Liver (tissue), 3 donors: ENCODE measurements at regions not wholly inside any gene's neighbourhood (a gene's known extent, or its start where the extent isn't known, plus 50 kb on each side); places are given as distances from the start of the nearest gene placed in this dataset.

Source experiments
- FOXA1 ChIP-seq: IDR thresholded peaks from 2 replicates; pipeline ENCODE4 v1.6.1; 2016; ENCODE audit warnings: antibody characterized with exemption
- GABPA ChIP-seq, 2 donors: IDR thresholded peaks in 1 of 2; conservative IDR thresholded peaks in 1 of 2; 2 replicates each; pipeline ENCODE4 v1.6.1; 2016; ENCODE audit warnings: antibody characterized with exemption in 2 of 2, mild to moderate bottlenecking in 1 of 2, moderate library complexity in 1 of 2
- HNF4A ChIP-seq, 2 donors: conservative IDR thresholded peaks; 2 replicates each; pipeline ENCODE4 v1.6.1; 2016; ENCODE audit warnings: antibody characterized with exemption in 2 of 2, mild to moderate bottlenecking in 2 of 2
- JUND ChIP-seq, 2 donors: IDR thresholded peaks; 2 replicates each; pipeline ENCODE4 v1.6.1; 2016; ENCODE audit warnings: antibody characterized with exemption in 2 of 2
- RAD21 ChIP-seq, 2 donors: IDR thresholded peaks; 2 replicates each; pipeline ENCODE4 v1.6.1; 2016; ENCODE audit warnings: antibody characterized with exemption in 2 of 2, mild to moderate bottlenecking in 2 of 2
- RXRA ChIP-seq, 2 donors: IDR thresholded peaks; 2 replicates each; pipeline ENCODE4 v1.6.1; 2017 to 2018; ENCODE audit warnings: antibody characterized with exemption in 2 of 2, mild to moderate bottlenecking in 1 of 2
- SP1 ChIP-seq: IDR thresholded peaks from 2 replicates; pipeline ENCODE4 v1.6.1; 2018; ENCODE audit warnings: antibody characterized with exemption, mild to moderate bottlenecking
- YY1 ChIP-seq: IDR thresholded peaks from 2 replicates; pipeline ENCODE4 v1.6.1; 2016; ENCODE audit warnings: antibody characterized with exemption, mild to moderate bottlenecking
- TF ChIP-seq, protein P1 (sequence below): fragments of 150-350 bp; IDR thresholded peaks from 2 replicates; pipeline ENCODE4 v1.5.1; 2017; ENCODE audit warnings: improper control_type of control experiment, low read depth, low read length; ENCODE audit not compliant: missing input control
- TF ChIP-seq, protein P2 (sequence below): IDR thresholded peaks from 2 replicates; pipeline ENCODE4 v1.6.1; 2016; ENCODE audit warnings: antibody characterized with exemption
- donor health status: healthy.
- donor health status: healthy.

DNA sequence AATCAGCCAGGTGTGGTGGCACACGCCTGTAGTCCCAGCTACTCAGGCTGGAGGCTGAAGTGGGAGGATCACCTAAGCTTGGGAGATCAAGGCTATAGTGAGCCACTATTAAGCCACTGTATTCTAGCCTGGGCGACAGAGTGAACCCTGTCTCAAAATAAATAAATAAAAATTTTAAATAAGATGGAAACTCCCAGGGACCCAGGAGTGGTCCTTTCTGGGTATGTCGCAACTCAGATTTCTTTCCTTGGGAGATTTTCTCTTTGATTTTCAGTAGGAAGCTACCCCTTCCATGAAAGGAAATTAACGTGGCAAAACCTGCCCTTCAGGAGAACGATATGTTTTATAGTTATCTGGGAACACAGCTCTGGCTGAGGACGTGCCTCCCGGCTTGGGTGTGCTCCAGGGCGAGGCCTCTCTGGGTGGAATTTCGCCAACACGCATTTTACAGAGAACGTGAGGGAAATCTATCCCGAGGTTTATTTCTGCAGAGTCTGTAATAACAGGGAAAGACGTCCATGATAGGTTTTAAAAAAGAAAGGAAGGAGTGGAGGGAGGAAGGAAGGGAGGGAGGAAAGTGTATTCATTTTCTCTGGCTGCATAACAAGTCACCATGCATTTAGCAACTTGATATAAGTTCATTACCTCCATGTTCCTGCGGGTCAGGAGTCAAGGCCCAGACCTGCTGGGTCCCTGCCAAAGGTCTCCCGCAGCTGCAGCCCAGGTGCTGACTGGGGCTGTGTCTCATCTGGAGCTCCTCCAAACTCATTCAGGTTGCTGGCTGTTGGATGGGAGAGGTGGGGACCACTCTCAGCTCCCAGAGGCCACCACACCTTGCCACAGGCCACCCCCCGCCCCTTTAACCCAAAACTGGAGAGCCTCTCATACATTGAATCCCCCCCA lies 80.6 kb upstream of the GSC start:
- TF ChIP-seq, protein P1, sequence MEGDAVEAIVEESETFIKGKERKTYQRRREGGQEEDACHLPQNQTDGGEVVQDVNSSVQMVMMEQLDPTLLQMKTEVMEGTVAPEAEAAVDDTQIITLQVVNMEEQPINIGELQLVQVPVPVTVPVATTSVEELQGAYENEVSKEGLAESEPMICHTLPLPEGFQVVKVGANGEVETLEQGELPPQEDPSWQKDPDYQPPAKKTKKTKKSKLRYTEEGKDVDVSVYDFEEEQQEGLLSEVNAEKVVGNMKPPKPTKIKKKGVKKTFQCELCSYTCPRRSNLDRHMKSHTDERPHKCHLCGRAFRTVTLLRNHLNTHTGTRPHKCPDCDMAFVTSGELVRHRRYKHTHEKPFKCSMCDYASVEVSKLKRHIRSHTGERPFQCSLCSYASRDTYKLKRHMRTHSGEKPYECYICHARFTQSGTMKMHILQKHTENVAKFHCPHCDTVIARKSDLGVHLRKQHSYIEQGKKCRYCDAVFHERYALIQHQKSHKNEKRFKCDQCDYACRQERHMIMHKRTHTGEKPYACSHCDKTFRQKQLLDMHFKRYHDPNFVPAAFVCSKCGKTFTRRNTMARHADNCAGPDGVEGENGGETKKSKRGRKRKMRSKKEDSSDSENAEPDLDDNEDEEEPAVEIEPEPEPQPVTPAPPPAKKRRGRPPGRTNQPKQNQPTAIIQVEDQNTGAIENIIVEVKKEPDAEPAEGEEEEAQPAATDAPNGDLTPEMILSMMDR = no peak
- TF ChIP-seq GABPA (IDR thresholded peaks at IDR 0.05 in 1 of 2, conservative IDR thresholded peaks at IDR 0.05 in 1 of 2) = no peak
- no peak for TF ChIP-seq FOXA1
- no peak for TF ChIP-seq HNF4A (conservative IDR thresholded peaks at IDR 0.05)
- TF ChIP-seq, protein P2, sequence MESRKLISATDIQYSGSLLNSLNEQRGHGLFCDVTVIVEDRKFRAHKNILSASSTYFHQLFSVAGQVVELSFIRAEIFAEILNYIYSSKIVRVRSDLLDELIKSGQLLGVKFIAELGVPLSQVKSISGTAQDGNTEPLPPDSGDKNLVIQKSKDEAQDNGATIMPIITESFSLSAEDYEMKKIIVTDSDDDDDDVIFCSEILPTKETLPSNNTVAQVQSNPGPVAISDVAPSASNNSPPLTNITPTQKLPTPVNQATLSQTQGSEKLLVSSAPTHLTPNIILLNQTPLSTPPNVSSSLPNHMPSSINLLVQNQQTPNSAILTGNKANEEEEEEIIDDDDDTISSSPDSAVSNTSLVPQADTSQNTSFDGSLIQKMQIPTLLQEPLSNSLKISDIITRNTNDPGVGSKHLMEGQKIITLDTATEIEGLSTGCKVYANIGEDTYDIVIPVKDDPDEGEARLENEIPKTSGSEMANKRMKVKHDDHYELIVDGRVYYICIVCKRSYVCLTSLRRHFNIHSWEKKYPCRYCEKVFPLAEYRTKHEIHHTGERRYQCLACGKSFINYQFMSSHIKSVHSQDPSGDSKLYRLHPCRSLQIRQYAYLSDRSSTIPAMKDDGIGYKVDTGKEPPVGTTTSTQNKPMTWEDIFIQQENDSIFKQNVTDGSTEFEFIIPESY = no peak
- no peak for TF ChIP-seq RXRA (IDR thresholded peaks at IDR 0.05)
- no peak for TF ChIP-seq JUND (IDR thresholded peaks at IDR 0.05)
- TF ChIP-seq YY1 = no peak
- no peak for TF ChIP-seq SP1
- TF ChIP-seq RAD21 (IDR thresholded peaks at IDR 0.05) = no peak
